GM12878 (cell line): ENCODE measurements at regions not wholly inside any gene's neighbourhood (a gene's known extent, or its start where the extent isn't known, plus 50 kb on each side); places are given as distances from the start of the nearest gene placed in this dataset.

ENCODE experiments used
- ATAC-seq: fragments of 200-7000 bp; cut with Tn5 transposase; 3 replicates; pipeline ENCODE4 v1.9.1; 2020; ENCODE audit warnings: mild to moderate bottlenecking, moderate library complexity
- BruUV-seq: library from RNA; stranded (reverse); fragments of 400-500 nt; replicated peaks from 2 replicates; lab custom pipeline; 2021; lab: Mats Ljungman, UMichigan
- CTCF ChIA-PET: fragments of 300-600 bp; sonication (Branson Sonifier 250); formaldehyde crosslinking; extraction: SDS; loops from one replicate; lab custom pipeline; 2021; ENCODE audit warnings: inconsistent platforms; lab: Yijun Ruan, JAX
- POLR2A ChIA-PET: fragments of 350-600 bp; formaldehyde crosslinking; extraction: SDS; loops from one replicate; lab custom pipeline; 2021; ENCODE audit warnings: inconsistent platforms; lab: Charles Lee
- RAD21 ChIA-PET: fragments of 300-600 bp; sonication (Branson Sonifier 250); formaldehyde crosslinking; loops from one replicate; lab custom pipeline; 2023; ENCODE audit warnings: antibody characterized with exemption; ENCODE audit not compliant: unreplicated experiment; lab: Charles Lee
- SMC1A ChIA-PET: fragments of 300-600 bp; sonication (Branson Sonifier 250); formaldehyde crosslinking; loops from one replicate; lab custom pipeline; 2023; ENCODE audit not compliant: unreplicated experiment, uncharacterized antibody; lab: Charles Lee
- DNase-seq: peaks from one replicate; pipeline ENCODE4 v3.0.0-alpha.2; 2011; ENCODE audit warnings: low read depth, low spot score
- FAIRE-seq: peaks from 3 replicates; lab custom pipeline; 2011; peaks lifted over from hg19 to GRCh38; lab: Jason Lieb, UNC
- H2AFZ ChIP-seq: 2 replicates; pipeline ENCODE4 v1.6.0; 2011; ENCODE audit warnings: low read depth, low read length, control low read depth; ENCODE audit not compliant: control insufficient read depth
- H3K27ac ChIP-seq: 2 replicates; pipeline ENCODE4 v1.5.1; 2011; ENCODE audit warnings: control low read depth; ENCODE audit not compliant: control insufficient read depth, insufficient read depth
- H3K27me3 ChIP-seq, 2 experiments: replicated peaks in 1 of 2; 2 replicates each; pipeline versions ENCODE4 v1.6.0 to v1.6.1; 2011; ENCODE audit warnings: low read length in 1 of 2; ENCODE audit not compliant: control insufficient read depth in 2 of 2, insufficient read depth in 2 of 2
- H3K36me3 ChIP-seq, 2 experiments: 2 replicates each; pipeline ENCODE4 v1.5.1; 2011; ENCODE audit warnings: low read length in 1 of 2; ENCODE audit not compliant: control insufficient read depth in 2 of 2, insufficient read depth in 2 of 2
- H3K4me1 ChIP-seq: 2 replicates; pipeline ENCODE4 v1.6.1; 2011; ENCODE audit warnings: mild to moderate bottlenecking, low read length, moderate library complexity, mixed read lengths; ENCODE audit not compliant: control insufficient read depth, insufficient read depth
- H3K4me2 ChIP-seq: 2 replicates; pipeline ENCODE4 v1.6.0; 2011; ENCODE audit warnings: control low read depth; ENCODE audit not compliant: control insufficient read depth, insufficient read depth
- H3K4me3 ChIP-seq: fragments of 200-600 bp; sonication (generic); 2 replicates; pipeline ENCODE4 v1.5.1; 2016
- H3K79me2 ChIP-seq: 2 replicates; pipeline ENCODE4 v1.6.0; 2011; ENCODE audit warnings: low read length; ENCODE audit not compliant: control insufficient read depth, insufficient read depth
- H3K9ac ChIP-seq: 2 replicates; pipeline ENCODE4 v1.8.0; 2011; ENCODE audit warnings: low read length, control low read depth, mixed read lengths; ENCODE audit not compliant: control insufficient read depth, insufficient read depth
- H3K9me3 ChIP-seq: replicated peaks from 3 replicates; pipeline ENCODE4 v1.5.1; 2011; ENCODE audit warnings: mild to moderate bottlenecking, low read length; ENCODE audit not compliant: control insufficient read depth, insufficient read depth
- H4K20me1 ChIP-seq: 2 replicates; pipeline ENCODE4 v1.6.0; 2011; ENCODE audit not compliant: control insufficient read depth, insufficient read depth
- ATF2 ChIP-seq: IDR thresholded peaks from 2 replicates; pipeline ENCODE4 v1.6.1; 2012; ENCODE audit warnings: low read length, inconsistent platforms
- BACH1 ChIP-seq: fragments of 450-650 bp; IDR thresholded peaks from 2 replicates; pipeline ENCODE4 v1.6.1; 2017; ENCODE audit warnings: mild to moderate bottlenecking, borderline replicate concordance
- BCL11A ChIP-seq: IDR thresholded peaks from 2 replicates; pipeline ENCODE4 v1.6.1; 2011; ENCODE audit warnings: low read depth, low read length
- ZNF592 ChIP-seq: fragments of 450-650 bp; IDR thresholded peaks from 2 replicates; pipeline ENCODE4 v1.6.1; 2017; ENCODE audit warnings: mild to moderate bottlenecking, moderate library complexity
- WGBS: methylation state at CpG from one replicate; pipeline ENCODE4 v1.1.6; 2016; ENCODE audit warnings: low lambda C conversion rate; ENCODE audit not compliant: insufficient replicate concordance, insufficient coverage; ENCODE audit errors: missing lambda C conversion rate; 5-methylcytosine and 5-hydroxymethylcytosine counted together
- in situ Hi-C: fragments of 300-500 bp; cut with MboI; formaldehyde crosslinking; loops from 9 replicates; pipeline ENCODE4 v1.14.3; 2018; ENCODE audit warnings: mixed read lengths
- intact Hi-C: fragments of 100-400 bp; cut with micrococcal nuclease; formaldehyde crosslinking; loops from one replicate; pipeline ENCODE4 v1.14.2; 2022; ENCODE audit not compliant: unreplicated experiment

GRCh38 chr14:40164083-40164482, 731.9 kb upstream of the FBXO33 start:
- no peaks in the 10 kb centered on the region for H4K20me1 ChIP-seq
- in situ Hi-C loops, result no loop called here
- no peak overlapping the region for H3K4me3 ChIP-seq
- H3K36me3 ChIP-seq, result no peaks in the 10 kb centered on the region
- no peak for FAIRE-seq
- no peak for DNase-seq
- ChIA-PET SMC1A (no interaction called here), RAD21 (no interaction called here), CTCF (no interaction called here), POLR2A (no interaction called here)
- intact Hi-C loops, result no loop called here
- no peak for ATAC-seq
- H3K9me3 ChIP-seq, result no peaks in the 10 kb centered on the region; the same call in 1 of the 3 replicates
- 49% methylated on average over 4 of the region's 5 CpGs for WGBS
- no TSS peak for BruUV-seq
- H3K27me3 ChIP-seq, result no peaks in the 10 kb centered on the region
- no peak overlapping the region for H3K27ac ChIP-seq
- H3K4me1 ChIP-seq, result no peaks in the 10 kb centered on the region
- H3K79me2 ChIP-seq, result no peaks in the 10 kb centered on the region
- H2AFZ ChIP-seq, result no peak overlapping the region
- TF ChIP-seq BACH1 (no peak), ZNF592 (no peak), BCL11A (no peak), ATF2 (no peak)
- no peak overlapping the region for H3K4me2 ChIP-seq
- no peak overlapping the region for H3K9ac ChIP-seq
